H1 (cell line): ENCODE measurements at regions not wholly inside any gene's neighbourhood (a gene's known extent, or its start where the extent isn't known, plus 50 kb on each side); places are given as distances from the start of the nearest gene placed in this dataset.

Experiments
- CHD7 ChIP-seq: fragments of 300-600 bp; sonication (generic); IDR thresholded peaks from 2 replicates; pipeline ENCODE4 v1.7.1; 2012; ENCODE audit warnings: low read length, moderate library complexity, mild to moderate bottlenecking, inconsistent platforms; ENCODE audit not compliant: insufficient replicate concordance
- CTCF ChIP-seq, 3 experiments: IDR thresholded peaks; 1 replicate in 2 of 3; 2 replicates in 1 of 3; pipeline versions ENCODE4 v1.5.1 to v1.6.1; 2011; ENCODE audit warnings: low read length in 3 of 3, mild to moderate bottlenecking in 3 of 3, inconsistent platforms in 2 of 3, low read depth in 1 of 3, moderate library complexity in 1 of 3; ENCODE audit not compliant: insufficient read depth in 1 of 3; ENCODE audit errors: control extremely low read depth in 1 of 3
- SAP30 ChIP-seq: fragments of 300-600 bp; sonication (generic); IDR thresholded peaks from 2 replicates; pipeline ENCODE4 v1.7.1; 2012; ENCODE audit warnings: low read length, moderate library complexity, mild to moderate bottlenecking, inconsistent platforms; ENCODE audit not compliant: insufficient read depth, insufficient replicate concordance

DNA sequence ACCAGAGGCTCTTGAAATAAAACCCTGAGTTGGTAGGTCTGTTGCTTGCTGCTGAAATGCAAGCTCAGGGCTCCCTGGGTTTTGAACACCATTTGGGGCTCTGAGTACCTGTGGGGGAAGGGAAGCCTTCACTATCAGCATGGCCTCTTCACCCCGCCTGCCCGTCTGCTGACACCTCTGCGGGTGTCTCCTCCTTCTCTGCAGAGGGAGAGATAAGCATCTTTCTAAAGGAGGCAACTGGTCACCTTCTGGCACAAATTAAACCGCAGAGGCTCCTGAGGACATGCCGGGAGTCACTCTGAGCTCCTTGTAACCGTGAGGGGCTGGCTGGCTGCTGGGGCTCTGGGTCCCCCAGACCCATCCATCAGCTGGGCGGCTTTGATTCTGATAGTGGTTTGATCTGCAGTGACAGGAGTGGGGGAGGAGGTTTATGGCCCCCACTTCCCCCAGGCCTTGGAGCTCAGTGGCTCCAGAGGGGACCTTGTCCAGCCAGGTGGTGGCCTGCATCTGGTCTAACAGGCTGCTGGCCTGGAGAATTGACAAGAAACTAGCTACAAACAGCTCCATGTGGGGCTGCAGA is 123.5 kb downstream of the IRF8 start:
- no peak for TF ChIP-seq CTCF (IDR thresholded peaks at IDR 0.05; ENCODE audit: control extremely low read depth in 1 of 3, insufficient read depth in 1 of 3, low read depth in 1 of 3, low read length in 3 of 3)
- no peak for TF ChIP-seq SAP30
- no peak for TF ChIP-seq CHD7
